Panc1 (cell line): ENCODE measurements at regions not wholly inside any gene's neighbourhood (a gene's known extent, or its start where the extent isn't known, plus 50 kb on each side); places are given as distances from the start of the nearest gene placed in this dataset.

ENCODE experiments used
- ATAC-seq: fragments of 200-7000 bp; cut with Tn5 transposase; 2 replicates; pipeline ENCODE4 v1.9.1; 2020; ENCODE audit warnings: mild to moderate bottlenecking, moderate library complexity
- BruUV-seq: library from RNA; stranded (reverse); fragments of 400-500 nt; replicated peaks from 2 replicates; lab custom pipeline; 2021; lab: Mats Ljungman, UMichigan
- CTCF ChIA-PET: fragments of 300-600 bp; sonication (Branson Sonifier 250); formaldehyde crosslinking; loops from one replicate; lab custom pipeline; 2022; ENCODE audit warnings: antibody characterized with exemption; lab: Charles Lee
- POLR2A ChIA-PET: fragments of 300-600 bp; sonication (Branson Sonifier 250); formaldehyde crosslinking; loops from one replicate; lab custom pipeline; 2022; ENCODE audit warnings: antibody characterized with exemption; lab: Charles Lee
- DNase-seq: peaks from one replicate; pipeline ENCODE4 v3.0.0-alpha.2; 2010; ENCODE audit warnings: low read depth, low spot score
- H3K27ac ChIP-seq: 2 replicates; pipeline ENCODE4 v1.5.1; 2011; ENCODE audit warnings: mild to moderate bottlenecking, low read length, inconsistent platforms
- H3K27me3 ChIP-seq: fragments of 200-500 bp; sonication (Bioruptor generic); 2 replicates; pipeline ENCODE4 v1.6.0; 2014; ENCODE audit warnings: low read length, inconsistent platforms; ENCODE audit not compliant: control insufficient read depth, insufficient read depth
- H3K36me3 ChIP-seq: fragments of 200-500 bp; sonication (Bioruptor generic); 2 replicates; pipeline ENCODE4 v1.5.1; 2014; ENCODE audit warnings: inconsistent platforms, mild to moderate bottlenecking, low read length, moderate library complexity; ENCODE audit not compliant: control insufficient read depth, insufficient read depth
- H3K4me1 ChIP-seq: 2 replicates; pipeline ENCODE4 v1.5.1; 2011; ENCODE audit warnings: inconsistent platforms, mild to moderate bottlenecking, low read length, moderate library complexity; ENCODE audit not compliant: control insufficient read depth, insufficient read depth
- H3K4me3 ChIP-seq, 2 experiments: 2 replicates each; pipeline ENCODE4 v1.5.1; 2011 to 2012; ENCODE audit warnings: low read depth in 2 of 2, low read length in 2 of 2, mild to moderate bottlenecking in 2 of 2, inconsistent platforms in 1 of 2, moderate library complexity in 1 of 2
- H3K9me3 ChIP-seq: fragments of 200-500 bp; sonication (Bioruptor generic); 2 replicates; pipeline ENCODE4 v1.5.1; 2014; ENCODE audit warnings: low read depth, mild to moderate bottlenecking, inconsistent platforms, low read length, moderate library complexity; ENCODE audit not compliant: control insufficient read depth, insufficient read depth
- CTCF ChIP-seq: fragments of 450-650 bp; IDR thresholded peaks from 2 replicates; pipeline ENCODE4 v1.5.1; 2017; ENCODE audit warnings: mild to moderate bottlenecking
- POLR2AphosphoS5 ChIP-seq: IDR thresholded peaks from 2 replicates; pipeline ENCODE4 v1.6.1; 2012; ENCODE audit warnings: mild to moderate bottlenecking, low read depth, low read length, moderate library complexity
- REST ChIP-seq, 2 experiments: IDR thresholded peaks; 2 replicates each; pipeline ENCODE4 v1.6.1; 2011 to 2012; ENCODE audit warnings: low read depth in 2 of 2, control low read depth in 1 of 2, low read length in 1 of 2, mild to moderate bottlenecking in 1 of 2, moderate library complexity in 1 of 2; ENCODE audit not compliant: insufficient read depth in 1 of 2
- SIN3A ChIP-seq: IDR thresholded peaks from 2 replicates; pipeline ENCODE4 v1.6.1; 2012; ENCODE audit warnings: low read depth, mild to moderate bottlenecking, low read length, moderate library complexity, borderline replicate concordance; ENCODE audit not compliant: insufficient read depth
- TCF7L2 ChIP-seq: IDR thresholded peaks from 2 replicates; pipeline ENCODE4 v1.6.1; 2011; ENCODE audit warnings: mild to moderate bottlenecking, low read depth, low read length, inconsistent platforms
- in situ Hi-C: cut with HindIII; loops from 2 replicates; pipeline ENCODE4 v1.10.0; 2016; ENCODE audit warnings: low sequenced_read_pairs, low pct_unique_long_range_greater_than_20kb
- intact Hi-C: fragments of 100-400 bp; cut with micrococcal nuclease; formaldehyde crosslinking; loops from one replicate; pipeline ENCODE4 v1.10.0; 2022; ENCODE audit not compliant: unreplicated experiment

- ChIA-PET CTCF (no interaction called here), POLR2A (no interaction called here)
- H3K4me3 ChIP-seq = no peak overlapping the region
- H3K27me3 ChIP-seq = 0 out of 2 replicates have a peak, but pooled peaks cover 2% of the 10 kb centered on the region
- in situ Hi-C loops = no loop called here
- intact Hi-C loops = no loop called here
- H3K9me3 ChIP-seq = no peaks in the 10 kb centered on the region
- no peak for DNase-seq
- no peak for ATAC-seq
- H3K27ac ChIP-seq = no peak overlapping the region
- no TSS peak for BruUV-seq
- no peaks in the 10 kb centered on the region for H3K36me3 ChIP-seq
- no peaks in the 10 kb centered on the region for H3K4me1 ChIP-seq
- no peak for TF ChIP-seq TCF7L2
- no peak for TF ChIP-seq CTCF
- TF ChIP-seq SIN3A = no peak
- no peak for TF ChIP-seq POLR2AphosphoS5
- no peak for TF ChIP-seq REST (IDR thresholded peaks at IDR 0.05; ENCODE audit: insufficient read depth in 1 of 2, low read depth in 2 of 2, low read length in 1 of 2)
These were observed 310.6 kb upstream of the TSHZ3 start for GRCh38 chr19:31659897-31660210.

- CTCF ChIA-PET = interaction anchor here (0.6 kb wide), 1 partner anchor 560 kb away, joined by 3 read pairs; no protein-coding TSS in a partner anchor
- intact Hi-C loops = no loop called here
- no peak for DNase-seq
- Histone ChIP-seq H3K27ac (no peak overlapping the region), H3K4me3 (no peak overlapping the region), H3K36me3 (no peaks in the 10 kb centered on the region), H3K9me3 (no peaks in the 10 kb centered on the region), H3K27me3 (0 out of 2 replicates have a peak, but pooled peaks cover 2% of the 10 kb centered on the region), H3K4me1 (no peaks in the 10 kb centered on the region)
- no TSS peak for BruUV-seq
- TF ChIP-seq REST (IDR thresholded peaks at IDR 0.05; ENCODE audit: insufficient read depth in 1 of 2, low read depth in 2 of 2, low read length in 1 of 2) = no peak
- no peak for TF ChIP-seq CTCF
- no peak for TF ChIP-seq TCF7L2
- no peak for TF ChIP-seq POLR2AphosphoS5
- TF ChIP-seq SIN3A = no peak
- no peak for ATAC-seq
- POLR2A ChIA-PET = no interaction called here
- in situ Hi-C loops = no loop called here
These were observed 314.9 kb upstream of the TSHZ3 start for GRCh38 chr19:31664096-31664495.
